ENCODE measurements at regions not wholly inside any gene's neighbourhood (a gene's known extent, or its start where the extent isn't known, plus 50 kb on each side); places are given as distances from the start of the nearest gene placed in this dataset.

DNA sequence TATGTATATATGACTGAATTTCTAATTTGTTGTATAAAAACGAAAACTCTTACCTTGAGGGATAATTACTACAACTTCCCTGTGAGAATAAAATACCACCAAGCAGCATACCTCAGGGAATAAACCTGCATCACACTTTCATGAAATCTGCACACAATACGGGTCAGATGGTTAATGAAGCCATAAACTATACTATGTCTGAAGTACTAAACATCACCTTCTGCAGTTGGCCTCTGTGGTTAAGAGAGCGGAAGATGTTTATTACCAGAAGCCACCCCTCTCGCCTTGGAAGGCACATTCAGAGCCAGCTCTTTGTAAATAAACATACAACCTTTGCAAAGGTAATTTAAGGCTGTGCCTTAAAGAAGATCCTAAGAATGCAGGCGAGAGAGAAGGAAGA is 462.1 kb upstream of the NR2F2 start:
- no peak overlapping the region for H3K4me3 ChIP-seq
- no peak for DNase-seq
- H3K27ac ChIP-seq = no peak overlapping the region
- H3K4me1 ChIP-seq = no peaks in the 10 kb centered on the region
- no peaks in the 10 kb centered on the region for H3K9me3 ChIP-seq
- intact Hi-C loops (cut with DNase I; ENCODE audit: low total_unique reads) = no loop called here
- no peak for TF ChIP-seq POLR2A (IDR thresholded peaks at IDR 0.05)
- TF ChIP-seq, protein P1, sequence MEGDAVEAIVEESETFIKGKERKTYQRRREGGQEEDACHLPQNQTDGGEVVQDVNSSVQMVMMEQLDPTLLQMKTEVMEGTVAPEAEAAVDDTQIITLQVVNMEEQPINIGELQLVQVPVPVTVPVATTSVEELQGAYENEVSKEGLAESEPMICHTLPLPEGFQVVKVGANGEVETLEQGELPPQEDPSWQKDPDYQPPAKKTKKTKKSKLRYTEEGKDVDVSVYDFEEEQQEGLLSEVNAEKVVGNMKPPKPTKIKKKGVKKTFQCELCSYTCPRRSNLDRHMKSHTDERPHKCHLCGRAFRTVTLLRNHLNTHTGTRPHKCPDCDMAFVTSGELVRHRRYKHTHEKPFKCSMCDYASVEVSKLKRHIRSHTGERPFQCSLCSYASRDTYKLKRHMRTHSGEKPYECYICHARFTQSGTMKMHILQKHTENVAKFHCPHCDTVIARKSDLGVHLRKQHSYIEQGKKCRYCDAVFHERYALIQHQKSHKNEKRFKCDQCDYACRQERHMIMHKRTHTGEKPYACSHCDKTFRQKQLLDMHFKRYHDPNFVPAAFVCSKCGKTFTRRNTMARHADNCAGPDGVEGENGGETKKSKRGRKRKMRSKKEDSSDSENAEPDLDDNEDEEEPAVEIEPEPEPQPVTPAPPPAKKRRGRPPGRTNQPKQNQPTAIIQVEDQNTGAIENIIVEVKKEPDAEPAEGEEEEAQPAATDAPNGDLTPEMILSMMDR (IDR thresholded peaks at IDR 0.05) = no peak
- no peaks in the 10 kb centered on the region for H3K36me3 ChIP-seq
- no peaks in the 10 kb centered on the region for H3K27me3 ChIP-seq

DNA sequence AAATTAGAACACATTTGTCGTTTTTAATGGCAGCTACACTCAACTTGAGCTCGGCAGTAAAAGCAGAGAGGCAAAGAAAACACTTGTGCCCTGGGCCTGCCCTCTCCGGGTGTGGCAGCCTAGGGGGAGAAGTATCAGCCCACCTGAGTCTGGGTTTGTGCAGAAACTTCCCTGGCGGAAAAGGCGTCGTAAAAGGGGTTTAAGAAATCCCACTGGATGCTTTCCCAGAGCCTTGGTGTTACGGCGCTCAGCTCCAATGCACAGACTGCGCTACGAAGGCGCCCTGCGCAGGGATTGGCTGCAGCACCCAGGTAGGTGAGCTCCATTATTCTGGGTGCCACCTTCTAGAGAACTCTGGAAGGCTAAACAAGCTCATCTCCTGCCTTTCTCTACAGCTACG is 461.5 kb upstream of the NR2F2 start:
- Histone ChIP-seq H3K36me3 (no peaks in the 10 kb centered on the region), H3K9me3 (no peaks in the 10 kb centered on the region), H3K27me3 (no peaks in the 10 kb centered on the region), H3K27ac (no peak overlapping the region), H3K4me1 (no peaks in the 10 kb centered on the region), H3K4me3 (no peak overlapping the region)
- TF ChIP-seq, protein P1 (IDR thresholded peaks at IDR 0.05) = no peak
- TF ChIP-seq POLR2A (IDR thresholded peaks at IDR 0.05) = no peak
- intact Hi-C loops (cut with DNase I; ENCODE audit: low total_unique reads) = no loop called here
- DNase-seq = no peak

DNA sequence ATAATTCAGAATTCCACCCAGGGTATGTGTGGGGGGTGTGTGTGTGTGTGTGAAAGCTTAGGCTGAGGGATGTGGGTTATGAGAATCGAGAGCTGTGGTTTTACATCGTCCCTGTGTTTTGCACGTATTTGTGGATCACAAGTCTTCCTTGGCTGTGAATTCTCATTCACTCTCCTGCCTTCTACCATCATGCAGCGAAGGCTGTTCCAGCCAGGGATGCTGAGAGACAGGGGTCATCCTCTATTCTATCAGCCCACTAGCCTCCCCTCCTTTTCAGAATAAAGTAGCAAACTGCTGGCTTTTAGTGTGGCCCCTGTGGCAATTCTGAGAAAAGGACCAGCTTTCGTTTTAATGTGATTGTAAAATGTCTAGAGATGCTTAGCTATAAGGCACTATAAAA is 460.6 kb upstream of the NR2F2 start:
- no peak for DNase-seq
- no peak overlapping the region for H3K4me3 ChIP-seq
- H3K27me3 ChIP-seq = no peaks in the 10 kb centered on the region
- H3K4me1 ChIP-seq = no peaks in the 10 kb centered on the region
- no peaks in the 10 kb centered on the region for H3K9me3 ChIP-seq
- intact Hi-C loops (cut with DNase I; ENCODE audit: low total_unique reads) = no loop called here
- no peak for TF ChIP-seq POLR2A (IDR thresholded peaks at IDR 0.05)
- TF ChIP-seq, protein P1 (IDR thresholded peaks at IDR 0.05) = no peak
- H3K36me3 ChIP-seq = no peaks in the 10 kb centered on the region
- H3K27ac ChIP-seq = peak overlapping the region in 1 of 2 donors; percentile 8

DNA sequence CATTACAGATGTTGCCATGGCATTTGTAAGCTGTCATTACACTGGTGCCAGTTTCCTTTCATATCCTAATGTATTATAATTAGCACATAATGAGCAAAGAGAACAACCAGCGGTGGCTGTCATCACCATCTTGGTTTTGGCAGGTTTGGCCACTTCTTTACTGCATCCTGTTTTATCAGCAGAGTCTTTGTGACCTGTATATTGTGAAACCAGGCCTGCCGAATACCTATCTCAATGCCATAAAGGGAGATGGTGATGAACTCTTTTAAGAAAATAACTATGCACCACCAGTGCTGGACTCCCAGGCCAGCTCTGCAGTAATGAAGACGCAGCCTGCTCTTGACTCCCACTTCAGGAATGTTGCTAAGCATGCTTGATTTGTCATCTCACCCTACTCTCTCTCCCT is 458.1 kb upstream of the NR2F2 start:
- H3K27ac ChIP-seq = no peak overlapping the region
- H3K4me3 ChIP-seq = no peak overlapping the region
- DNase-seq = no peak
- intact Hi-C loops (cut with DNase I; ENCODE audit: low total_unique reads) = no loop called here
- H3K4me1 ChIP-seq = no peaks in the 10 kb centered on the region
- H3K36me3 ChIP-seq = no peaks in the 10 kb centered on the region
- TF ChIP-seq, protein P1 (IDR thresholded peaks at IDR 0.05) = no peak
- TF ChIP-seq POLR2A (IDR thresholded peaks at IDR 0.05) = no peak
- H3K27me3 ChIP-seq = no peaks in the 10 kb centered on the region
- H3K9me3 ChIP-seq = no peaks in the 10 kb centered on the region

GRCh38 chr15:95874637-95875036 is 455.9 kb upstream of the NR2F2 start:
- Histone ChIP-seq H3K36me3 (no peaks in the 10 kb centered on the region), H3K4me1 (no peaks in the 10 kb centered on the region), H3K27ac (peak overlapping the region; percentile 65 to 72), H3K9me3 (no peaks in the 10 kb centered on the region), H3K4me3 (no peak overlapping the region), H3K27me3 (no peaks in the 10 kb centered on the region)
- DNase-seq = no peak
- TF ChIP-seq, protein P1 (IDR thresholded peaks at IDR 0.05) = no peak
- TF ChIP-seq POLR2A (IDR thresholded peaks at IDR 0.05) = no peak
- intact Hi-C loops (cut with DNase I; ENCODE audit: low total_unique reads) = no loop called here

Measured in uterus (tissue), 3 donors.